ENCODE measurements at regions not wholly inside any gene's neighbourhood (a gene's known extent, or its start where the extent isn't known, plus 50 kb on each side); places are given as distances from the start of the nearest gene placed in this dataset.

GRCh38 chr13:38264363-38265131 is 85.1 kb upstream of the UFM1 start:
- no peak for TF ChIP-seq CTCF (IDR thresholded peaks at IDR 0.05; ENCODE audit: poor library complexity)
- no peak for TF ChIP-seq EZH2 (IDR thresholded peaks at IDR 0.05; ENCODE audit: borderline replicate concordance)
- no peak for TF ChIP-seq EZH2phosphoT487 (IDR thresholded peaks at IDR 0.05; ENCODE audit: low read depth, severe bottlenecking, unreplicated experiment)
